HEK293T (cell line): ENCODE measurements at regions not wholly inside any gene's neighbourhood (a gene's known extent, or its start where the extent isn't known, plus 50 kb on each side); places are given as distances from the start of the nearest gene placed in this dataset.

Experiments used
- ARNT ChIP-seq: fragments of 450-650 bp; IDR thresholded peaks from 2 replicates; pipeline ENCODE4 v1.6.1; 2017; ENCODE audit warnings: mild to moderate bottlenecking
- BHLHE40 ChIP-seq: fragments of 450-650 bp; IDR thresholded peaks from 2 replicates; pipeline ENCODE4 v1.6.1; 2016; ENCODE audit warnings: mild to moderate bottlenecking, moderate library complexity, borderline replicate concordance
- ELF4 ChIP-seq: fragments of 450-650 bp; IDR thresholded peaks from 2 replicates; pipeline ENCODE4 v1.6.1; 2017; ENCODE audit warnings: antibody characterized with exemption
- FOXA1 ChIP-seq: fragments of 450-650 bp; IDR thresholded peaks from 2 replicates; pipeline ENCODE4 v1.6.1; 2016; ENCODE audit warnings: mild to moderate bottlenecking
- FOXM1 ChIP-seq: fragments of 450-650 bp; IDR thresholded peaks from 2 replicates; pipeline ENCODE4 v1.6.1; 2017; ENCODE audit warnings: mild to moderate bottlenecking, borderline replicate concordance
- LEF1 ChIP-seq: fragments of 450-650 bp; IDR thresholded peaks from 2 replicates; pipeline ENCODE4 v1.6.1; 2017; ENCODE audit warnings: mild to moderate bottlenecking, borderline replicate concordance
- PKNOX1 ChIP-seq: fragments of 450-650 bp; IDR thresholded peaks from 2 replicates; pipeline ENCODE4 v1.6.1; 2016
- SP1 ChIP-seq: fragments of 450-650 bp; IDR thresholded peaks from 2 replicates; pipeline ENCODE4 v1.6.1; 2017
- SUZ12 ChIP-seq: fragments of 450-650 bp; IDR thresholded peaks from 2 replicates; pipeline ENCODE4 v1.6.1; 2016; ENCODE audit warnings: mild to moderate bottlenecking
- TARDBP ChIP-seq: fragments of 450-650 bp; IDR thresholded peaks from 2 replicates; pipeline ENCODE4 v1.6.1; 2016
- ZNF384 ChIP-seq: fragments of 450-650 bp; IDR thresholded peaks from 2 replicates; pipeline ENCODE4 v1.6.1; 2016

GRCh38 chr11:128392259-128392658 is 195.1 kb downstream of the ETS1 start:
- no peak for TF ChIP-seq FOXA1
- TF ChIP-seq PKNOX1, result no peak
- TF ChIP-seq ZNF384, result no peak
- TF ChIP-seq TARDBP, result no peak
- no peak for TF ChIP-seq SUZ12
- TF ChIP-seq SP1, result no peak
- TF ChIP-seq ELF4, result no peak
- no peak for TF ChIP-seq LEF1
- TF ChIP-seq BHLHE40, result no peak
- TF ChIP-seq ARNT, result no peak
- no peak for TF ChIP-seq FOXM1
